Pancreas (tissue), 10 donors: ENCODE measurements at regions not wholly inside any gene's neighbourhood (a gene's known extent, or its start where the extent isn't known, plus 50 kb on each side); places are given as distances from the start of the nearest gene placed in this dataset.

Experiments used
- ATAC-seq, 4 donors: fragments of 200-7000 bp; cut with Tn5 transposase; one replicate each; pipeline versions ENCODE4 v1.8.0 to v1.9.1; 2020; ENCODE audit warnings: mild to moderate bottlenecking in 4 of 4, moderate library complexity in 4 of 4
- DNase-seq, 6 donors: peaks; one replicate each; pipeline ENCODE4 v3.0.0-alpha.2; 2020
- FAIRE-seq: peaks from 2 replicates; lab custom pipeline; 2012; peaks lifted over from hg19 to GRCh38; lab: Jason Lieb, UNC
- H3K27ac ChIP-seq, 4 donors: fragments of 200-600 bp; sonication (generic); 1 replicate in 3 of 4; 2 replicates in 1 of 4; pipeline versions ENCODE4 v1.5.0 to v1.8.0; 2020
- H3K27me3 ChIP-seq, 4 donors: fragments of 200-600 bp; one replicate each; pipeline ENCODE4 v1.8.0; 2021
- H3K36me3 ChIP-seq, 3 donors: fragments of 200-600 bp; sonication (generic) in 1 of 3; one replicate each; pipeline versions ENCODE4 v1.5.0 to v1.8.0; 2020 to 2021
- H3K4me1 ChIP-seq, 3 donors: fragments of 200-600 bp; one replicate each; pipeline ENCODE4 v1.8.0; 2021
- H3K4me3 ChIP-seq, 4 donors: fragments of 200-600 bp; sonication (generic) in 2 of 4; one replicate each; pipeline versions ENCODE4 v1.5.0 to v1.8.0; 2020 to 2021
- H3K9me3 ChIP-seq, 4 donors: fragments of 200-600 bp; one replicate each; pipeline ENCODE4 v1.8.0; 2021
- CTCF ChIP-seq, 4 donors: fragments of 200-600 bp; sonication (generic) in 3 of 4; IDR thresholded peaks; one replicate each; pipeline versions ENCODE4 v1.5.0 to v1.8.0; 2021; ENCODE audit warnings: antibody characterized with exemption in 4 of 4
- whole genome bisulfite sequencing, 2 donors: extraction: QIAGEN DNeasy Blood & Tissue Kit; methylation state at CpG; one replicate each; pipeline ENCODE4 v1.1.7; 2013; 5-methylcytosine and 5-hydroxymethylcytosine counted together
- intact Hi-C, 3 donors: fragments of 100-400 bp; cut with DNase I; formaldehyde crosslinking; loops; one replicate each; pipeline versions ENCODE4 v1.11.1 to v1.14.2; 2022
- donor health status: healthy with polysubstance abuse.
- donor health status: DM: no; HTN: no; CAD: no; lungs with moderate emphysema.
- donor health status: DM: no; HTN: no; CAD: no.
- donor health status: control.
- donor health status: control.
- donor health status: Bipolar disorder and iron deficiency.
- donor health status: DM: yes; HTN: yes; CAD: no.
- donor health status: DM: no; HTN: no; CAD: no.
- donor health status: DM: no; HTN: no; CAD: no.
- donor health status: DM: yes; HTN: yes; CAD: no.

GRCh38 chr9:33677506-33677809, 117.9 kb upstream of the PRSS3 start:
- Histone ChIP-seq H3K27me3 (no peaks in the 10 kb centered on the region), H3K27ac (peak overlapping the region in 1 of 4 donors; percentile 26), H3K4me3 (peak overlapping the region; percentile 18 to 68 (median 48)), H3K4me1 (no peaks in the 10 kb centered on the region), H3K9me3 (no peaks in the 10 kb centered on the region), H3K36me3 (no peaks in the 10 kb centered on the region)
- WGBS, 2 donors: 27 to 30% methylated on average over 3 of the region's 3 CpGs
- no peak for TF ChIP-seq CTCF (IDR thresholded peaks at IDR 0.05)
- intact Hi-C loops: no loop called here
- no peak for FAIRE-seq
- DNase-seq: no peak
- no peak for ATAC-seq

GRCh38 chr9:33677961-33678360, 117.4 kb upstream of the PRSS3 start:
- WGBS, 2 donors: 76 to 85% methylated on average over 3 of the region's 3 CpGs
- no peak for TF ChIP-seq CTCF (IDR thresholded peaks at IDR 0.05)
- intact Hi-C loops: no loop called here
- ATAC-seq (no peak), FAIRE-seq (no peak), DNase-seq (no peak)
- no peaks in the 10 kb centered on the region for H3K36me3 ChIP-seq
- no peak overlapping the region for H3K4me3 ChIP-seq
- H3K4me1 ChIP-seq: no peaks in the 10 kb centered on the region
- no peak overlapping the region for H3K27ac ChIP-seq
- H3K9me3 ChIP-seq: no peaks in the 10 kb centered on the region
- H3K27me3 ChIP-seq: no peaks in the 10 kb centered on the region

- no peaks in the 10 kb centered on the region for H3K9me3 ChIP-seq
- FAIRE-seq (no peak), ATAC-seq (no peak), DNase-seq (no peak)
- intact Hi-C loops: no loop called here
- no peaks in the 10 kb centered on the region for H3K36me3 ChIP-seq
- H3K4me1 ChIP-seq: no peaks in the 10 kb centered on the region
- H3K27me3 ChIP-seq: no peaks in the 10 kb centered on the region
- 85 to 86% methylated on average over 3 of the region's 3 CpGs for WGBS, 2 donors
- TF ChIP-seq CTCF (IDR thresholded peaks at IDR 0.05): no peak
- no peak overlapping the region for H3K4me3 ChIP-seq
- H3K27ac ChIP-seq: no peak overlapping the region
Observed at GRCh38 chr9:33682551-33682950, 112.8 kb upstream of the PRSS3 start.

GRCh38 chr9:33684831-33685230, 110.5 kb upstream of the PRSS3 start:
- Histone ChIP-seq H3K27ac (no peak overlapping the region), H3K27me3 (no peaks in the 10 kb centered on the region), H3K9me3 (no peaks in the 10 kb centered on the region), H3K4me1 (no peaks in the 10 kb centered on the region), H3K4me3 (no peak overlapping the region), H3K36me3 (no peaks in the 10 kb centered on the region)
- no peak for ATAC-seq
- DNase-seq: no peak
- FAIRE-seq: peak; percentile 26
- intact Hi-C loops: no loop called here
- no peak for TF ChIP-seq CTCF (IDR thresholded peaks at IDR 0.05)

GRCh38 chr9:33686942-33687341, 108.4 kb upstream of the PRSS3 start:
- Histone ChIP-seq H3K4me3 (no peak overlapping the region), H3K36me3 (no peaks in the 10 kb centered on the region), H3K4me1 (no peaks in the 10 kb centered on the region), H3K9me3 (no peaks in the 10 kb centered on the region), H3K27me3 (no peaks in the 10 kb centered on the region), H3K27ac (no peak overlapping the region)
- no peak for TF ChIP-seq CTCF (IDR thresholded peaks at IDR 0.05)
- no peak for FAIRE-seq
- WGBS, 2 donors: 78 to 83% methylated on average over 4 of the region's 4 CpGs
- intact Hi-C loops: no loop called here
- DNase-seq: no peak
- no peak for ATAC-seq
